Endothelial cell of umbilical vein (primary cell): ENCODE measurements at regions not wholly inside any gene's neighbourhood (a gene's known extent, or its start where the extent isn't known, plus 50 kb on each side); places are given as distances from the start of the nearest gene placed in this dataset.

Experiments used
- BruUV-seq: library from RNA; stranded (reverse); fragments of 400-500 nt; replicated peaks from 2 replicates; lab custom pipeline; 2021; lab: Mats Ljungman, UMichigan
- CTCF ChIA-PET: fragments of 300-600, 350-600 bp; sonication (Branson Sonifier 250); formaldehyde crosslinking; loops from one replicate; lab custom pipeline; 2021; ENCODE audit warnings: antibody characterized with exemption, inconsistent platforms; lab: Charles Lee
- POLR2A ChIA-PET: fragments of 300-600, 350-600 bp; sonication (Branson Sonifier 250); formaldehyde crosslinking; loops from one replicate; lab custom pipeline; 2021; ENCODE audit warnings: antibody characterized with exemption, inconsistent platforms; lab: Charles Lee
- DNase-seq: peaks from one replicate; pipeline ENCODE4 v3.0.0-alpha.2; 2011; ENCODE audit warnings: low read depth, low spot score
- FAIRE-seq: peaks from 2 replicates; lab custom pipeline; 2011; peaks lifted over from hg19 to GRCh38; lab: Jason Lieb, UNC
- H2AFZ ChIP-seq: 2 replicates; pipeline ENCODE4 v1.6.0; 2012; ENCODE audit warnings: low read depth, low read length, control low read depth, inconsistent platforms
- H3K27ac ChIP-seq: 2 replicates; pipeline ENCODE4 v1.5.1; 2011; ENCODE audit warnings: low read depth, mild to moderate bottlenecking, control low read depth, low read length, moderate library complexity; ENCODE audit not compliant: insufficient read depth
- H3K27me3 ChIP-seq, 2 experiments: 2 replicates each; pipeline versions ENCODE4 v1.6.0 to v1.6.1; 2011; ENCODE audit warnings: low read length in 2 of 2, mixed read lengths in 1 of 2; ENCODE audit not compliant: control insufficient read depth in 2 of 2, insufficient read depth in 2 of 2
- H3K36me3 ChIP-seq, 2 experiments: 2 replicates in 1 of 2; 3 replicates in 1 of 2; pipeline ENCODE4 v1.5.1; 2011; ENCODE audit warnings: low read length in 2 of 2, mild to moderate bottlenecking in 1 of 2, moderate library complexity in 1 of 2; ENCODE audit not compliant: control insufficient read depth in 2 of 2, insufficient read depth in 2 of 2; ENCODE audit errors: extremely low read depth in 1 of 2
- H3K4me1 ChIP-seq: 3 replicates; pipeline ENCODE4 v1.5.1; 2011; ENCODE audit warnings: mild to moderate bottlenecking, low read length; ENCODE audit not compliant: control insufficient read depth, insufficient read depth; ENCODE audit errors: extremely low read depth
- H3K4me2 ChIP-seq: 2 replicates; pipeline ENCODE4 v1.6.1; 2011; ENCODE audit warnings: low read length, control low read depth, mixed read lengths; ENCODE audit not compliant: insufficient read depth
- H3K4me3 ChIP-seq, 3 experiments: fragments of 200-600 bp in 1 of 3; sonication (generic), shearing (Covaris generic) in 1 of 3; replicated peaks in 1 of 3; 2 replicates each; pipeline ENCODE4 v1.5.1; 2011 to 2016; ENCODE audit warnings: control low read depth in 3 of 3, low read length in 3 of 3, mild to moderate bottlenecking in 2 of 3, inconsistent platforms in 1 of 3, low read depth in 1 of 3, moderate library complexity in 1 of 3; ENCODE audit not compliant: insufficient read depth in 1 of 3
- H3K79me2 ChIP-seq: 2 replicates; pipeline ENCODE4 v1.6.0; 2012; ENCODE audit warnings: low read length, inconsistent platforms; ENCODE audit not compliant: control insufficient read depth, insufficient read depth
- H3K9ac ChIP-seq: replicated peaks from 2 replicates; pipeline ENCODE3; 2011; ENCODE audit warnings: low read length, control low read depth; ENCODE audit not compliant: insufficient read depth; ENCODE audit errors: extremely low read depth
- H3K9me1 ChIP-seq: replicated peaks from 3 replicates; pipeline ENCODE4 v1.6.0; 2011; ENCODE audit warnings: mild to moderate bottlenecking, low read length; ENCODE audit not compliant: control insufficient read depth, insufficient read depth; ENCODE audit errors: extremely low read depth
- H3K9me3 ChIP-seq: replicated peaks from 2 replicates; pipeline ENCODE4 v1.5.1; 2012; ENCODE audit warnings: low read length, inconsistent platforms; ENCODE audit not compliant: control insufficient read depth, insufficient read depth
- H4K20me1 ChIP-seq: replicated peaks from 2 replicates; pipeline ENCODE3; 2011; ENCODE audit warnings: mild to moderate bottlenecking, low read length; ENCODE audit not compliant: control insufficient read depth, insufficient read depth; ENCODE audit errors: extremely low read depth
- EZH2 ChIP-seq: IDR thresholded peaks from 2 replicates; pipeline ENCODE4 v1.6.1; 2012; ENCODE audit warnings: borderline replicate concordance, low read depth, mild to moderate bottlenecking, moderate library complexity, low read length, inconsistent platforms; ENCODE audit not compliant: severe bottlenecking
- FOS ChIP-seq: IDR thresholded peaks from 2 replicates; pipeline ENCODE4 v1.6.1; 2011; ENCODE audit warnings: mild to moderate bottlenecking, low read length, moderate library complexity, borderline replicate concordance; ENCODE audit not compliant: insufficient read depth
- GATA2 ChIP-seq: IDR thresholded peaks from 2 replicates; pipeline ENCODE4 v1.7.0; 2011; ENCODE audit warnings: low read depth, mild to moderate bottlenecking, moderate library complexity, mixed read lengths, low read length; ENCODE audit not compliant: insufficient read length, insufficient read depth
- JUN ChIP-seq: IDR thresholded peaks from 2 replicates; pipeline ENCODE4 v1.6.1; 2011; ENCODE audit warnings: borderline replicate concordance, low read depth; ENCODE audit not compliant: insufficient read length, insufficient read depth
- MYC ChIP-seq: IDR thresholded peaks from one replicate; pipeline ENCODE4 v1.6.1; 2011; ENCODE audit warnings: mild to moderate bottlenecking, low read depth, low read length
- POLR2A ChIP-seq: IDR thresholded peaks from 2 replicates; pipeline ENCODE4 v1.6.1; 2012; ENCODE audit warnings: low read depth, mild to moderate bottlenecking, control low read depth, low read length
- POLR2AphosphoS5 ChIP-seq: IDR thresholded peaks from 2 replicates; pipeline ENCODE4 v1.6.1; 2012; ENCODE audit warnings: low read depth, mild to moderate bottlenecking, control low read depth, low read length, moderate library complexity; ENCODE audit not compliant: insufficient read depth
- dilution Hi-C: fragments of 300-500 bp; cut with MboI; formaldehyde crosslinking; loops from one replicate; pipeline ENCODE4 v1.15.0; 2019; ENCODE audit warnings: low sequenced_read_pairs; ENCODE audit not compliant: extremely low pct_ligation_motif_present
- intact Hi-C: fragments of 100-400 bp; cut with micrococcal nuclease; formaldehyde crosslinking; loops from one replicate; pipeline ENCODE4 v1.10.0; 2022
- TF ChIP-seq, protein P1 (sequence below): IDR thresholded peaks from 2 replicates; pipeline ENCODE4 v1.6.1; 2011; ENCODE audit not compliant: insufficient read depth, insufficient read length
- TF ChIP-seq, protein P2 (sequence below), 2 donors: IDR thresholded peaks; 1 replicate in 1 of 2; 2 replicates in 1 of 2; pipeline ENCODE4 v1.5.1; 2011; ENCODE audit warnings: low read length in 2 of 2, mild to moderate bottlenecking in 2 of 2, moderate library complexity in 2 of 2, control low read depth in 1 of 2, inconsistent platforms in 1 of 2, low read depth in 1 of 2; ENCODE audit not compliant: insufficient read depth in 1 of 2; ENCODE audit errors: extremely low read depth in 1 of 2

GRCh38 chr12:68514807-68515411 is 95.8 kb upstream of the RAP1B start:
- Histone ChIP-seq H3K27ac (no peak overlapping the region), H3K27me3 (no peaks in the 10 kb centered on the region), H3K4me1 (no peaks in the 10 kb centered on the region), H4K20me1 (no peaks in the 10 kb centered on the region), H3K9ac (no peak overlapping the region), H3K79me2 (no peaks in the 10 kb centered on the region), H3K4me3 (no peak overlapping the region), H3K4me2 (no peak overlapping the region), H3K9me1 (no peaks in the 10 kb centered on the region), H2AFZ (no peak overlapping the region), H3K36me3 (no peaks in the 10 kb centered on the region), H3K9me3 (no peaks in the 10 kb centered on the region)
- POLR2A ChIA-PET: no interaction called here
- no peak for DNase-seq
- no peak for FAIRE-seq
- intact Hi-C loops (loop anchor here (2.0 kb wide), 1 partner anchor 46 kb away; no protein-coding TSS in a partner anchor), dilution Hi-C loops (no loop called here)
- no TSS peak for BruUV-seq
- CTCF ChIA-PET: no interaction called here
- TF ChIP-seq POLR2A: no peak
- TF ChIP-seq FOS: no peak
- TF ChIP-seq, protein P1, sequence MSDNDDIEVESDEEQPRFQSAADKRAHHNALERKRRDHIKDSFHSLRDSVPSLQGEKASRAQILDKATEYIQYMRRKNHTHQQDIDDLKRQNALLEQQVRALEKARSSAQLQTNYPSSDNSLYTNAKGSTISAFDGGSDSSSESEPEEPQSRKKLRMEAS: no peak
- TF ChIP-seq, protein P2, sequence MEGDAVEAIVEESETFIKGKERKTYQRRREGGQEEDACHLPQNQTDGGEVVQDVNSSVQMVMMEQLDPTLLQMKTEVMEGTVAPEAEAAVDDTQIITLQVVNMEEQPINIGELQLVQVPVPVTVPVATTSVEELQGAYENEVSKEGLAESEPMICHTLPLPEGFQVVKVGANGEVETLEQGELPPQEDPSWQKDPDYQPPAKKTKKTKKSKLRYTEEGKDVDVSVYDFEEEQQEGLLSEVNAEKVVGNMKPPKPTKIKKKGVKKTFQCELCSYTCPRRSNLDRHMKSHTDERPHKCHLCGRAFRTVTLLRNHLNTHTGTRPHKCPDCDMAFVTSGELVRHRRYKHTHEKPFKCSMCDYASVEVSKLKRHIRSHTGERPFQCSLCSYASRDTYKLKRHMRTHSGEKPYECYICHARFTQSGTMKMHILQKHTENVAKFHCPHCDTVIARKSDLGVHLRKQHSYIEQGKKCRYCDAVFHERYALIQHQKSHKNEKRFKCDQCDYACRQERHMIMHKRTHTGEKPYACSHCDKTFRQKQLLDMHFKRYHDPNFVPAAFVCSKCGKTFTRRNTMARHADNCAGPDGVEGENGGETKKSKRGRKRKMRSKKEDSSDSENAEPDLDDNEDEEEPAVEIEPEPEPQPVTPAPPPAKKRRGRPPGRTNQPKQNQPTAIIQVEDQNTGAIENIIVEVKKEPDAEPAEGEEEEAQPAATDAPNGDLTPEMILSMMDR (IDR thresholded peaks at IDR 0.05; ENCODE audit: extremely low read depth in 1 of 2, insufficient read depth in 1 of 2, low read depth in 1 of 2, low read length in 2 of 2): no peak
- no peak for TF ChIP-seq MYC
- TF ChIP-seq GATA2: no peak
- TF ChIP-seq EZH2: no peak
- TF ChIP-seq JUN: no peak
- TF ChIP-seq POLR2AphosphoS5: no peak
